ENCODE measurements at regions not wholly inside any gene's neighbourhood (a gene's known extent, or its start where the extent isn't known, plus 50 kb on each side); places are given as distances from the start of the nearest gene placed in this dataset.
A peak's percentile ranks its signal among the peaks of the same experiment; 100 is the strongest.

- DNase-seq, result no peak
Observed at GRCh38 chr2:10984418-10985135, 72.8 kb downstream of the KCNF1 start.

- no peak for DNase-seq
Observed at GRCh38 chr2:10985260-10985659, 73.5 kb downstream of the KCNF1 start.

- DNase-seq, result no peak
Observed at GRCh38 chr2:10985901-10986535, 74.3 kb downstream of the KCNF1 start.

DNA sequence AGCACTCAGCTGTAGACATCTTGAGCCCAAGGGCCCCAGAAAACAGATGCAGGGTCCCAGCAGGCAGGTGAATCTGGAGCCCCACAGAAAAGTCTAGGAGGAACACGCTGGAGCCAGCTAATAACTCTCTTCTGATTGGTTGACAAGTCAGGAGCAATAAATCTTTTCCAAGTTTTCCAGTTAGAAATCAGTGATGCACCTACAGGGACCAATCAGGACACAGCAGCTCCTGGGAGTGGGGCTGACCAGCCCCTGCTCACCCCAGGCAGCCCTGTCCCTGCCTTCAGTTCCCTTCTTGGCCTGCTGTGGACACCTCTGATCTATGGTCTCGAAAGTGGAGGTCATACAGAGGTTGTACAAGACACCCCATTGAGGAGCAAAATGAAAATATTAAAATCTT, 75.7 kb downstream of the KCNF1 start:
- no peak for DNase-seq

GRCh38 chr2:10987861-10988260, 76.1 kb downstream of the KCNF1 start:
- DNase-seq, result no peak

DNA sequence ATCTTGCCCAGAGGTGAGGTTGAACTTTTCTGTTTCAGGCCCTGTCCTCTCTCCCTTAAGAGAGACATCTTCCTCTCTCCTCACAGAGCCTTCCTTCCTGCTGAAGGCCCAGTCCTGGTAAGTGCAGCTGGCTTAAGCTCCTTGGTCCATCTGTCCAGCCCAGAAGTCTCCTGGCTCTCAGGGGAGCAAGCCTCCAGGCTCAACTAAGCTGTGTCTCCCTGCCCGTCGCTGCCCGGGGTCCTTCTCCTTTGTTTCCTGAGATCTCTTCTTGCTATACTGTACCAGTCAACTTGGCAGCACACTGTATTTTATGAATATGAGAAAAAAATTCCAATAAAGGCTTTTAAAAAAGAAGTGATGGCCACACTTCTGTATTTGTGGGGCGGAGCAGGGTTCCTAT, 77.4 kb downstream of the KCNF1 start:
- DNase-seq, result no peak

- no peak for DNase-seq
Observed at GRCh38 chr2:10989782-10990181, 78.0 kb downstream of the KCNF1 start.

GRCh38 chr2:10990561-10991111, 78.9 kb downstream of the KCNF1 start:
- DNase-seq, result no peak

- DNase-seq, result no peak
Observed at GRCh38 chr2:10992023-10992791, 80.5 kb downstream of the KCNF1 start.

GRCh38 chr2:10993001-10993481, 81.3 kb downstream of the KCNF1 start:
- no peak for DNase-seq

DNA sequence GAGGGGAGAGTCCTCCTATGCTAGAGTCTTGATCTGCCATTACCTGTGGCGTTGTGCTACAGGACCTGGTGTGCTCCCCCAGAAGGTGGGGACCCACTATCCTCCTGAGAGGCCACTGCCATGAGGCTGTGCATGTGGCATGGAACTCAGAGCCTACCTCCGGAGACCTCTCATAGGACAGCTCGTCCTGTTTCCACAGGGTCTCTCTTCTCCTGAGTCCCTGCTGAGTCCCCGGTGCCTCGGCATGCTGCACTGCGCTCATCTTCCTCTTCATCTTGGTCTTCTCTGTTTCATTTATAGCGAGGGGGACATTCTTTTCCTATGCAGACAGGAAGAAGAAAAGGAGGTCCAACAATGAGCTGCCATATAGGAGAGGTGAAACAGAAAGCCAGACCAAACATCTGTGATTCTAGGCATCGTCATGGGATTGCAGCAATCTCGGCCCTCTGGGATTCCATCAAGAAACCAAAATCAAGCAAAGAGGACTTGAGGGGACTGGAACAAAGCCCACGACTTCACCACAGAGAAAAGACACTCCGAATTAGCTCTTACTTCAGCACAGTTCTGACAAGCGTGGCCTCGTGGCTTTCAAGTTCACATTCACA, 83.7 kb downstream of the KCNF1 start:
- no peak for DNase-seq

DNA sequence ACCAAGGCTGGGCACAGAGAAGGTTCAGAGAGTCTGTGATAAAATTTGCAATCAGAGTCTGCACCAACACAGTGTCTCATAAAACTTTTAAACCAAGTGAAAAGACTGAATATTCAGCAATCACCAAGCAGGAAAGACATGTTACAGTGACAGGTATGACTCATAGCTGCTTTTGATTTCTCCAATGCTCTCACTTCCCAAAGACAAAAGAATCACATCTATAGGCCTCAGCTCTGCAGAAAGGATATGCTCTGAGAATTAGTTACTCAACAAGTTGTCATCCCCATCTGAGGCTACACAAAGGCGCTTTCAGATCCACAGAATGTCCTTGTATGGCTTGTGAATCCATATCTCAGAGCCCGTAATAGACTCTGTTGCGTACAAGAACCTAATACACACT, 92.5 kb downstream of the KCNF1 start:
- DNase-seq, result no peak

DNA sequence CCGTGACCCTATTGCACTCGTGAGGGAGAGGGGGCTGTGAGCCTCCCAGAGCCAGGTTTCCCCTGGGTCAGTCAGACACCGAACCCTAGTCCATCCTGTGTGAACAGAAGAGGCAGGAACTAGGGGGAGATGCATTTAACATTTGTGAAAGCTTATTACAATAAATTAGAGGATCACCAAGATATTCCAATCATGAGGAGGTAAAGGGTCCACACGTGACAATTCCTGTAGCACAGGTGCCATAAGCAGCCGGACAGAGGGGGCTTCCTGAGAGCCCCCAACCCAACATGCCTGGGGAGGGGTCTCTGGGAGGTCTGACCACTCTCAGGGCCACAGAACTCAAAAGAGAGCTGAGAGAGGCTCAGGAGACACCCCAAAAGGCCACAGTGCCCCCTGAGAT, 93.3 kb downstream of the KCNF1 start:
- DNase-seq, result no peak

GRCh38 chr2:11006191-11006590, 94.5 kb downstream of the KCNF1 start:
- no peak for DNase-seq

DNA sequence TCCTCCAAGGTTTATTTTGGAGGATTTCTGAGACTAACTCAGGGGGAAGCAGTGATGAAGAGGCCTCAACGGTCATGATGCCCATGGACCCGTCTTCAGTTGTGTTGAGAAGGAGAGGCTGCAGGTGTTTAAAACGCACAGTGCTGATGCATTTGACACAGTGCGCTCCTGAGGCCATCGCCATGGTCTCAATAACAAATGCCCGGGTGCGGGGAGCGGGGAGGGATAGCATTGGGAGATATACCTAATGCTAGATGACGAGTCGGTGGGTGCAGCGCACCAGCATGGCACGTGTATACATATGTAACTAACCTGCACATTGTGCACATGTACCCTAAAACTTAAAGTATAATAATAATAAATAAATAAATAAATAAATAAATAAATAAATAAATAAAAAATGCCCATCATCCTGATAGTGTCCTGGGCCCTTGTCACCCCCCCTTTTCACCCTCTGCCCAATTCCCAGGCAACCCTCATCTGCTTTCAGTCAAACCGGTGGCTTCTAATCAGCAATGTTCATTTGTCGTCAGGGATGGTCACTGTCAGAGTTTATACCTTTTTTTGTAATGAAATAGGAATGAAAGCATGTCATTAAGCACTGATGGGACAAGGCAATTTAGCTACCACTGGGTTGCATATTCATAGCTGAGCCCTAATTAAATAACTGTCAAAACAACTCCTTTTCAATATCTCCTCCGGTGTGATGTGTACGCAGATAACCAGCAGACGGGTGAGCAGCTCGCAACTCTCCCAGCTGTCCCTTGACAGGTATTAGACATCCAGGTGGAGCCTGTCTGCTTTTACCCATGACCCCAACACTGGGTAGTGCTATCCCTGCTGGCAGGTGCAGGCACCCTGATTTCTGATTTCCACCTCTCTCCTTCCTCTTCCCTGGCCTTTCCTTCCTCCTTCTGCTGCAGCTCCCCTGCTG, 95.9 kb downstream of the KCNF1 start:
- no peak for DNase-seq

DNA sequence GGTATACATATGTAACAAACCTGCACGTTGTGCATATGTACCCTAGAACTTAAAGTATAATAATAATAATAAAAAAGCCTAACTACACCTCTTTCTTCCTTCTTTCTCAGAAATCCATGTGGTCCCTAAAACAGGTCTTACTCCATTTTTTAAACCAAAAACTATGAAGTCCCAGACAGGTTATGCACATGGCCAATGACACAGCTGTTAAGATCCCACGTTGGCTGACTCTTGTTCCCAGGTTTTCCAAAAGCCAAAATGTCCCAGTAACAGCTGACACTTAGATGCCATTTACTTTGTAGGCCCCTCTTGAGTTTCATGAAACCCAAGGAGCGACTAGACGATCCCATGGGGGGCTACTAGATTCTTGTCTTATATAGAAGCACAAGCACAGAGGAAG, 97.0 kb downstream of the KCNF1 start:
- DNase-seq, result no peak

- no peak for DNase-seq
Observed at GRCh38 chr2:11009176-11009575, 97.4 kb downstream of the KCNF1 start.

- DNase-seq, result peak in 28 of 58 donors; percentile 8 to 70 (median 39)
Observed at GRCh38 chr2:11009891-11010290, 98.2 kb downstream of the KCNF1 start.

DNA sequence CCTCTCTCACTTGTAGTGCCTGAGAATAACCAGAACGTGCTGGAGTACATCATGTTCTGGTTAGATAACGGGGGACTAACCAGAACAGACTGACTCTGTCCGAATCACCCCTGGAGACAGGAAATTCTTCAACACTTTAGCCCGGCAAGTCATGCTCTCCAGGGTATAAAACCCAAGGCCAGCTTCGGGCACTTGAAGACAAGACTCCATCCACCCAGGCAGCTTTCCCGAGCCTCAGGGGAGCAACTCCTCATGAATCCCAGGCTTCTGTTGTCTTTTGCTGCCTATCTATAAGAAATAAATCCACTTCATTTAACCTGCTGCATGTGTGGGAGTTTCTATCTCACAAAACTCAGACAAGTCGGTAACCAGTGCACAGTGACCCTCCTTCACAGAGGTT, 99.6 kb downstream of the KCNF1 start:
- no peak for DNase-seq

DNA sequence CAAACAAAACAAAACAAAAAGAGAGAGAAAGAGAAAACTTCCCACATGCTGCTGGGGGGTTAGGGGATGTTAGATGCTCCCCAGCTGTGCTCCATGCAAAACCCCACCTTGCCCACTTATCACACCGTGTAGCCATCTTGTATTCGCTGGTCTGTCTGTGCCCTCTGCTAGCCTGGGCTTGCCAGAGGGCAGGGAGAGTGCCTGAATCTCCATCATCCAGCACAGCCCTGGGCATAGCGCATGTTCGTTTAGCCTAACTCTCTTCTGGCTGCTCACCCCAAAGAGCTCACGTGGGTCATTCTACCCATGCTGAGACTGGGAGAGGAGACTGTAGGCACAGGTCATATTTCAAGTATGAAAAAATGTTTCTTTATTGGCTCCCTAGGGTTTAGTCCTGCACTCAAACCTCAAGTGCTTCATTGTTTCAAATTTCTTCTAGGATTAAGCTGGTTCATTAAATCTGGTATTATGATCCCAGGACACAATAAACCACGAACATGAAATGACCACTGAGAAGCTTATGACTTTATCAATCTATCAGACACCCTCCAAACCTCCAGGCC, 100.5 kb downstream of the KCNF1 start:
- no peak for DNase-seq

Measured in anterior cingulate cortex (tissue), 58 donors.